ENCODE measurements at regions not wholly inside any gene's neighbourhood (a gene's known extent, or its start where the extent isn't known, plus 50 kb on each side); places are given as distances from the start of the nearest gene placed in this dataset.
A peak's percentile ranks its signal among the peaks of the same experiment; 100 is the strongest.

DNA sequence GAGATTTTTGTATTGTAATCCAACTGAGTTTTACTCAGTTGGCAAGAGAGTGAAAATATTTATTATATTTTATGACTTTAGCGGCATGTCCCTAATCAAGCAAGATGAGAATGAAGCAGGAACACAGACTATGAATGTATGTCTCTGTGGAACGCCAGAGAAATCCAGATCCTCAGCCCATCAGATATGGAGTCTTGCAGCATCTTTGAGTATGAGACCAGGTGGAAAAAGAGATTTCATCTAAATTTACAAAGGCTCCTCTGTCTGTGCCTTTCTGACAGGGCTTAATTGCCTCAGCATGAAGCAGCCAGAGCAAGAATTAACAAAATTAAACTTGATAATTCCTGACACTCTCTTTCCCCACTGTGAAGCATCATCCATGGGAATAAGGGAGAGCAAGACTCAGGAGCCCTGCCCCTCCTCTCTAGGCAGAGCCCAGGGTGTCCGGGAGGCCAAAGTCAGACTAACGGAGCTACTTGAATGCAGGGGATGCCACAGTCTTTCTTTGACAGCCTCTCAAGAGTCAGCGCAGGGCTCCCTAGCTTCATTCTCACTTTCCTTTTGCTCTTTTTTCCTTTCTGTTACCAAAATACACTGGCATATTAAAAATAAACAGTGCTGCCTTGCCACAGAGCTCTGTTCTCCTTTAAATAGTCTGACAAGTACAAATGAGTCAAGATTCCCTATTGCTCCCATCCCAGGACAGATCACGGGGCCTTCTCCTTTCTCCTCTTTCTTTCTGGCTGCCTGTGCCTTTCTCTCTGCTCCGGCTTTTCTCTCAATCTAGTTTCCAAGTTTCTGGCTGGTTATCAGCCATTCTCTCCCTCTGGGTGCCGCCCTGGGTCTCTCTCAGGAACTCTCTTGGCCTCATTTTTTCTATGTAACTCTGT is 132.2 kb upstream of the INHBA start:
- no peak for DNase-seq (ENCODE audit: low spot score)
- no peak overlapping the region for H3K27ac Mint-ChIP-seq
- peaks cover 5 to 17% of the 10 kb centered on the region in 2 donors for H3K4me1 Mint-ChIP-seq (ENCODE audit: low read depth in 2 of 2)
- H3K4me3 Mint-ChIP-seq, result no peak overlapping the region
- peaks cover 16% of the 10 kb centered on the region for H3K9me3 Mint-ChIP-seq
- ATAC-seq, result no peak
- H3K27me3 Mint-ChIP-seq, result no peaks in the 10 kb centered on the region
- peaks cover 14% of the 10 kb centered on the region for H3K36me3 Mint-ChIP-seq

DNA sequence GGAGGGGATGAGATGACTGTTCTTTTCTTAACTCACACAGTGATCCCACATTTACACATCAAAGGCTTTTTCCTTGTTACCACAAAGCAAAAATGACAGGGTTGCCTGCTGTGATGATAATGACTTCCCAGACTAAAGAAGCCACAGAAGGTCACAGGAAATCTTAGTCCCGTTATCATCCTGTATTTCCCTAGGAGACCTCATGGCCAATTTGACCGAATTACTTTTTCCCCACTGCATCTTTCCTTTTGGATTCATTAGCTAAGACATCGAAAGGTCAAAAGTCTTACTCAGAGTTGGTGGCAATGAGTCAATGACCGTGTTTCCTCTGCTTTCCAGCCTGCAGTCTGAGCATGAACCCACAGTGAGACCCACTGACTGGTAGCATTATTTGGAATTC is 130.1 kb upstream of the INHBA start:
- Mint-ChIP-seq H3K4me1 (ENCODE audit: low read depth in 2 of 2) (peaks cover 5 to 15% of the 10 kb centered on the region in 2 donors), H3K27me3 (no peaks in the 10 kb centered on the region), H3K9me3 (peaks cover 8% of the 10 kb centered on the region), H3K4me3 (no peak overlapping the region), H3K36me3 (peaks cover 11% of the 10 kb centered on the region), H3K27ac (peak overlapping the region in 1 of 2 donors; percentile 39)
- DNase-seq (ENCODE audit: low spot score) (no peak), ATAC-seq (no peak)

DNA sequence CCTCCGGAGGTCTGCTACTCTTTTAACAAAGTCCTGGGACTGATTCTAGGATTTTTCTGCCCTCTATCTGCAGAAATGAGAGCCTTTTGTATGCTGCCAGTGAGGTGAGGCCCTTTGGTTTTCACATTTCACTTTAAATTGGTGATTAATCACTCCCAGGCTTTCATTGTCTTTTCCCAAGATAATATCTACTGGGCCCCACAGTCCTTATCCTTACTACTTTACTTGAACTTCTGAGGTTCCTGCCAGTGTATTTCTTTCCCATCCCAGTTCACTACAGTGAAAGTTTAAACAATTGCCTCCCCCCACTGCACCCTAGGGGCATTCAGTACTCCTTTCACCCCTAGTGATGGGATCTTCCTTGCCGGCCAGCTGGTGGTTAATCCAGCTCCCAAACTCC is 127.4 kb upstream of the INHBA start:
- peaks cover 5 to 16% of the 10 kb centered on the region in 2 donors for H3K4me1 Mint-ChIP-seq (ENCODE audit: low read depth in 2 of 2)
- no peak for DNase-seq (ENCODE audit: low spot score)
- peaks cover 11% of the 10 kb centered on the region for H3K36me3 Mint-ChIP-seq
- no peak overlapping the region for H3K4me3 Mint-ChIP-seq
- no peak for ATAC-seq
- H3K27ac Mint-ChIP-seq, result no peak overlapping the region
- H3K9me3 Mint-ChIP-seq, result peaks cover 5% of the 10 kb centered on the region
- H3K27me3 Mint-ChIP-seq, result no peaks in the 10 kb centered on the region

DNA sequence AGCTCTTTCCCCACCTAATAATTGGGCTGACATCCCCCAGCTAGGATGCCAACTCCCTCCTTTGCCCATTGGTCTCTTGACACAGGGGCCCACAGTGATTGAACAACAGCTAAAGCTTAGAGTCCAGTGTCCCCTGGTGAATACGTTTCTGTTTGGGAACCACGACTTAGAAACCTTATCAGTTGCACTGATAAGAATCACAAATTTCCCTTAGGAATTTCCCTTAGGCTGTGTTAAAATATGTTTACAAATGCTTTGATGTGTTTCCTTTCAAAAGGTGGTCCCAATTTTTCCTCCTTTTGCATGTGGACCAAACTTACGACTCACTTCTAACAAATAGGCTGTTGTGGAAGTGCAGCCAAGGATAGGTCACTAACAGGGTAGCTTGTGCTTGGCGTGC is 126.0 kb upstream of the INHBA start:
- peaks cover 5% of the 10 kb centered on the region for H3K9me3 Mint-ChIP-seq
- no peak overlapping the region for H3K4me3 Mint-ChIP-seq
- H3K27ac Mint-ChIP-seq, result no peak overlapping the region
- H3K27me3 Mint-ChIP-seq, result peaks cover 0 to 2% of the 10 kb centered on the region in 2 donors
- peaks cover 5 to 16% of the 10 kb centered on the region in 2 donors for H3K4me1 Mint-ChIP-seq (ENCODE audit: low read depth in 2 of 2)
- no peak for ATAC-seq
- no peak for DNase-seq (ENCODE audit: low spot score)
- H3K36me3 Mint-ChIP-seq, result peaks cover 11% of the 10 kb centered on the region

DNA sequence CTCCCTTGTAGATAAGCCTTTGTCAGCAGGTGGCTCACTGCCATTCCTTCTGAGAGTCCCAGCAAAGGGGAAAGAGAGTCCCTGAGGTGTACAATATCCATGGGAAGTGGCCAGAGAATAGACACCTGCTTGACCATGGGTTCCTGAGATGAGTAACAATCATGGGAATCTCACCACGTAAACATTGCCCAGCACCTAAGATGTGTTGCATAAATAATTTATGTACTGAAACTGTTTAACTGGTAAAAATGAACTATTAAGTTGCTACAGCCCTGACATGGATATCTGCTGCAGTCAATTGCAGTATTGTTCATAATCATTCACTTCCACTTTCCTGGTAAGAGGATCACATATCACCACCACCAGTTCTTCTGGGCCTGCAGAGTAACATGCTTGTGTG is 123.8 kb upstream of the INHBA start:
- ATAC-seq (no peak), DNase-seq (ENCODE audit: low spot score) (no peak)
- Mint-ChIP-seq H3K27ac (no peak overlapping the region), H3K27me3 (peaks cover 0 to 13% of the 10 kb centered on the region in 2 donors), H3K9me3 (peaks cover 5% of the 10 kb centered on the region), H3K4me3 (no peak overlapping the region), H3K36me3 (peaks cover 5% of the 10 kb centered on the region), H3K4me1 (ENCODE audit: low read depth in 2 of 2) (peaks cover 5 to 12% of the 10 kb centered on the region in 2 donors)

DNA sequence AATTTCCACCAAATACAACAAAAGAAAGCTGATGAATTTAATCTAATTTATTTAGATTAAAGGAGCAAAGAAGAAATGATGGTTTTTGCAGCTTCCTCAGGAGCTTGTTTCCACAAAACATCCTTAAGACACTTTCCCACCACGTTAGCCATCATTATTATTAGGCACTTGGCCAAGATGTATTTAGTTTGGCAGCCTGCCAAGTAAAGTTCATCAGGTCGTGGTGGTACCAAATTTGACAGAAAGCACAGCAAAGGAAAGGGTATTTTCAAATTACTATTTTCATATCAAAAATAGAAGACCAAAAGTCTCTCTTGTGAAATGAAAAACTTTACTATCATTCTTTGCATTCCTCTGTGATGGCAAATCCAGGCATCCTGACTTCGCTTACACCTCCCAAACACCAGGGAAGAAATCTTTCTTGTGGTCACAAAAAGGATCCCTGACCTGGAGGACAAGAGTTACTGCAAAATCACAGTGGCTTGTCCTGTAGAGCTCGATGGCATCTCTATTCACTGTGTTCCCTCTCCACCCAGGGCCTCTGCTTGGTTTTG is 123.1 kb upstream of the INHBA start:
- Mint-ChIP-seq H3K27ac (no peak overlapping the region), H3K4me3 (no peak overlapping the region), H3K27me3 (peaks cover 0 to 18% of the 10 kb centered on the region in 2 donors)

DNA sequence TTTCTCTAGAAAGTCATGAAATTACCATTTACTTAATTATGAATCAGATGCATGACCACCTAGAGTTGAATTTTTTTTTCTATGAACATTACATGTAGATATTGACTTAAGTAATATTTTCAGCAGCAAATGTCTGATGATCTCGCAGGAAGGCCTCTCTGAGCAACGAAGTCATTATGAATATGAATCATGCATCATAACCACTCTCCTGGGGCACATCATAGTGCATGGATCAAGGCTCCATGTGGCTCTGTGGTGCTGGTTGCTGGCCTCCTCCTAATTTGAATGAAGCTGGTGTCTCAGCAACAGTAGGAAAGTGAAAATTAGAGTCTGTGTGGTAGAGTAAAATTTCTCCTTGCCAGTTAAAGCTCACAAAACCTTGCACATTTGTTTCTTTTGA is 121.4 kb upstream of the INHBA start:
- Mint-ChIP-seq H3K36me3 (no peaks in the 10 kb centered on the region), H3K4me3 (no peak overlapping the region), H3K27ac (no peak overlapping the region), H3K27me3 (peaks cover 0 to 18% of the 10 kb centered on the region in 2 donors), H3K4me1 (ENCODE audit: low read depth in 2 of 2) (peaks cover 0 to 12% of the 10 kb centered on the region in 2 donors), H3K9me3 (no peaks in the 10 kb centered on the region)
- DNase-seq (ENCODE audit: low spot score) (no peak), ATAC-seq (no peak)

More for the DNA sequence above, 123.1 kb upstream of the INHBA start:
- ATAC-seq (no peak), DNase-seq (ENCODE audit: low spot score) (no peak)
- peaks cover 0 to 11% of the 10 kb centered on the region in 2 donors for H3K4me1 Mint-ChIP-seq (ENCODE audit: low read depth in 2 of 2)
- H3K9me3 Mint-ChIP-seq, result no peaks in the 10 kb centered on the region
- no peaks in the 10 kb centered on the region for H3K36me3 Mint-ChIP-seq

DNA sequence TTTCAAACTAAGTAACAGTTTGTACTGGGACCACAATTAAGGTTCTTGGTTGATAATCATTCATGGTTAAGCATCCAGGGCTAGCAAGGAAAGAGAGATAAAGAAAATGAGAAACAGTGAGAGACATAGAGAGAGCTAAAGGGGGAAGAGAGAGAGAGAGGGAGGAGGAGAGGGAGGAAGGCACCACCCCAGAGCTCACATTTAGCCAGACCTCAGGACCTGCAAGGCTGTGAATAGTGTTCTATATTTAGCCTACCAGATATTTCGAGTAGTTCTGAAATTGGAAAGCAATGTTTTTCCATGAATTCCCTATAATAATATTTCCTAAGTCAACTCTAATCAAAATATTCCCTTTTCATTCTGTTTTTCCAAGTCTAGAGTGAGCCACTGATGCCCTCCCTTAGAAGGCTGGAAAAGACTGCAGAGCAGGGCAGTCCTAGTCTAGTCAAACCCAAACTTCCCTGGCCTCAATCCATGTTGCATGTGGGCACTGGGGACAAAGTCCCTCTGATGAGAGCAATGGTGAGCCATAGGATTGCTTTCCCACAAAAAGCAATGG is 119.4 kb upstream of the INHBA start:
- Mint-ChIP-seq H3K27ac (peak overlapping the region in 1 of 2 donors; percentile 67), H3K4me1 (ENCODE audit: low read depth in 2 of 2) (peaks cover under 1 to 16% of the 10 kb centered on the region in 2 donors), H3K9me3 (peaks cover 2% of the 10 kb centered on the region), H3K4me3 (no peak overlapping the region), H3K36me3 (no peaks in the 10 kb centered on the region), H3K27me3 (peaks cover 0 to 18% of the 10 kb centered on the region in 2 donors)
- no peak for DNase-seq (ENCODE audit: low spot score)
- ATAC-seq, result no peak

DNA sequence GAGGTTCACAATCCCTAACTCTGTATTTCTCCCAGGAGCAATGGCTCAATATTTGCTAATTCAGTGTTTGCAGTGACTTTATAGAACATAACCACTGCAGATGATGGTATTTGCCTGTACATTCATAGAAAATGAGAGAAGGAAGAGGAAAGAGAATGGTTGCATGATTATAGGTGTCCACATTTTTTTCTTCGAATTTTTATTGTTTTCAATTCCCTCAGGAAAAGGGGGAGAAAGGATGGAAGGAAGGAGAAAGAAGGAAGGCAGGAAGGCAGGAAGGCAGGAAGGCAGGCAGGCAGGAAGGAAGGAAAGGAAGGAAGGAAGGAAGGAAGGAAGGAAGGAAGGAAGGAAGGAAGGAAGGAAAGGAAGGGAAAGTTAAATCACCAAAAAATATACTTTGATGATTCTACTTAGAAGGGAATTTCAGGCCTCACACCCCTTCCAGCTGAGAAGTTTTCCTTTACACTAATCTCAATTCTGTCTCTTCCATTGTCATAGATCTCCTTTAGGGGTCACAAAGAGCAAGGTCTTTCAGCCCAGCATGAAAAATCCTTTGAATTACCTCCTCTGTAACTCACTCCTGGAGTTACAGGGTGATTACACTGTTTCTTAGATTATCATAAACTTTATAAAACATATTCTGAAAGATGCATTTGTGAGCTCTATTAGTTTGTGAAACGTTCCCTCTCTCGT is 118.8 kb upstream of the INHBA start:
- H3K4me3 Mint-ChIP-seq, result no peak overlapping the region
- peaks cover 6 to 22% of the 10 kb centered on the region in 2 donors for H3K4me1 Mint-ChIP-seq (ENCODE audit: low read depth in 2 of 2)
- ATAC-seq, result no peak
- no peaks in the 10 kb centered on the region for H3K36me3 Mint-ChIP-seq
- peaks cover 2% of the 10 kb centered on the region for H3K9me3 Mint-ChIP-seq
- peak overlapping the region in 1 of 2 donors; percentile 67 for H3K27ac Mint-ChIP-seq
- DNase-seq (ENCODE audit: low spot score), result no peak
- H3K27me3 Mint-ChIP-seq, result peaks cover 0 to 18% of the 10 kb centered on the region in 2 donors

DNA sequence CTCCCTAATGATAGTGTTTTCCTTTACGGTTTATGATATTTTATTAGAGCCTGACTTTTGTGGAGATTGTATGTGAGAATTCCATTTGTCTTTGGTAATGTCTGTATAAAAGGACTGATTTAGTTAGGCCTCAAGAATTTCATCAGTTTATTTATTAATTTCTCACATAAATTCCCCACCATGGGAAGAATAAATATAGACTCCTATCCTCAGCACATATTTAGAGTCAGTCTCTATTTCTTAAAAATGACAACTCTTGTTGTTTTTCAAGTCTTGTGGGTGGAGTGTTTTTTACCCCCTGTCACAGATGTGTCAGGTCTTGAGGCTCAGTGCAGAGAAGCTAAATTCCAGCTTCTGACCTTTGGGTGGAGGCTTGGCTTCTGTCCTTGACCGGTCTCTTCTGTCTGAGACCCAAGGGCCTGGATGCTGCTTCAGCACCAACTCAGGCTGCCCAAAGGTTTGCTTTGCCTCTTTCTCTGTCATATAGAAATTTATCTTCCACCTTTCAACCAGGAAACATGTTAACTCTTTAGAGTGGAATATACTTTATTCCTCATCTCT is 117.3 kb upstream of the INHBA start:
- Mint-ChIP-seq H3K9me3 (peaks cover 2% of the 10 kb centered on the region), H3K4me3 (no peak overlapping the region), H3K27ac (peak overlapping the region in 1 of 2 donors; percentile 59), H3K36me3 (no peaks in the 10 kb centered on the region), H3K27me3 (peaks cover 0 to 18% of the 10 kb centered on the region in 2 donors), H3K4me1 (ENCODE audit: low read depth in 2 of 2) (peaks cover 21 to 34% of the 10 kb centered on the region in 2 donors)
- ATAC-seq (no peak), DNase-seq (ENCODE audit: low spot score) (no peak)

DNA sequence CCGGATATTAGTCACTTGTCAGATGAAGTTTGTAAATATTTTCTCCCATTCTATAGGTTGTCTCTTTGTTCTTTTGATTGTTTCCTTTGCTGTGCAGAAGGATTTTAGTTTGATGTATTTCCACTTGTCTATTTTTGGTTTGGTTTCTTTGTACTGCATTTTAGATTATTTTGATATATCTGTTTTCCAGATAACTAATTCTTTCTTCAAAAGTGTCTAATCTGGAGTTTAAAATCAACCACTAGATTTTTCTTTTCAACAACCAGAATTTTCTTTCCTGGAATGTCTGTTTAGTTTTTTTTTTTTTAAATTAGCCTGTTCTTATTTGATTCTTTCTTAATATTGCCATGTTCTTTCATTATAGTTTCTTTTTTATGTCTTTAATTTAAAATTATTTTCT is 116.8 kb upstream of the INHBA start:
- Mint-ChIP-seq H3K9me3 (peaks cover 2% of the 10 kb centered on the region), H3K27me3 (peaks cover 0 to 18% of the 10 kb centered on the region in 2 donors), H3K36me3 (no peaks in the 10 kb centered on the region), H3K27ac (no peak overlapping the region), H3K4me1 (ENCODE audit: low read depth in 2 of 2) (peaks cover 26 to 40% of the 10 kb centered on the region in 2 donors), H3K4me3 (no peak overlapping the region)
- DNase-seq (ENCODE audit: low spot score) (no peak), ATAC-seq (no peak)

DNA sequence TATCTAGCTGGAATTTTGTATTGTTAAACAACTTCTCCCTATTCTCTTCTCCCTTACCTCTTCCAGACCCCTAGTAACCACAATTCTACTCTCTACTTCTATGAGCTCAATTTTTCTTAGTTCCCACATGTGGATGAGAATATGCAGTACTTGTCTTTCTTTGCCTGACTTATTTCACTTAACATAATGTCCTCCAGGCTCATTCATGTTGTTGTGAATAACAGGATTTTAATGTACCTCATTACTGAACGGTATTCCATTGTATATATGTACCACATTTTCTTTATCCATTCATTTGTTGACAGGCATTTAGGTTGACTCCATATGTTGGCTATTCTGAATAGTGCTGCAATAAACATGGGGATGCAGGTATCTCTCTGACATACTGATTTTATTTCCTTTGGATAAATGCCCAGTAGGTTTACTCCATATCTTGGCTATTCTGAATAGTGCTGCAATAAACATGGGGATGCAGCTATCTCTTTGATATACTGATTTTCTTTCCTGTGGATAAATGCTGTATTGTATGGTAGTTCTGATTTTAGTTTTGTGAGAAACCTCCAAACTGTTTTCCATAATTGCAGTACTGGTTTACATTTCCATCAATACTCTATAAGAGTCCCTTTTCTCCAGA is 116.0 kb upstream of the INHBA start:
- no peak for ATAC-seq

DNA sequence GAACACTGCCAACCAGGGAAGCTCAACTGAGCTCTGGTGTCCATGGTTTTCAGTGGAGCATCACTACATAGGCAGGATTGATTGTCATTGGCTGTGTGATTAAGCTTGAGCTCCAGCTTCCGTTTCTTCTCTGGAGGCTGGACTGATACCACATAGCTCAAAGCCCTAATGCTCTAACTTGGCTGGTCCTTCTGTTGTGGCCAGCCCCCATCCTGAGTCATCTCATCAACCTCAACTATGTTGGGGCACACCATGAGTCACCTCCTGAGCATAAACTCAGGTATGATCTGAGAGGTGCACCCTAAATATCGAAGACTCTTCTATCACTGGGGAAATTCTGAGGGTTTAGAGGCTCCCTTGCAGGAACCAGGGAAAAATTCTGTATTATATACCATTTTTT is 114.5 kb upstream of the INHBA start:
- Mint-ChIP-seq H3K36me3 (no peaks in the 10 kb centered on the region), H3K27me3 (peaks cover 0 to 10% of the 10 kb centered on the region in 2 donors), H3K9me3 (peaks cover 2% of the 10 kb centered on the region), H3K4me3 (peak overlapping the region; percentile 53), H3K27ac (peak overlapping the region in 1 of 2 donors; percentile 87), H3K4me1 (ENCODE audit: low read depth in 2 of 2) (peaks cover 33 to 54% of the 10 kb centered on the region in 2 donors)
- peak; percentile 85 to 89 for ATAC-seq
- no peak for DNase-seq (ENCODE audit: low spot score)

More for the DNA sequence above, 116.0 kb upstream of the INHBA start:
- H3K27me3 Mint-ChIP-seq, result peaks cover 0 to 15% of the 10 kb centered on the region in 2 donors
- H3K4me3 Mint-ChIP-seq, result no peak overlapping the region
- H3K4me1 Mint-ChIP-seq (ENCODE audit: low read depth in 2 of 2), result peaks cover 33 to 46% of the 10 kb centered on the region in 2 donors
- H3K36me3 Mint-ChIP-seq, result no peaks in the 10 kb centered on the region
- DNase-seq (ENCODE audit: low spot score), result no peak
- peaks cover 2% of the 10 kb centered on the region for H3K9me3 Mint-ChIP-seq
- peak overlapping the region in 1 of 2 donors; percentile 12 for H3K27ac Mint-ChIP-seq
